HepG2 (cell line): ENCODE measurements at regions not wholly inside any gene's neighbourhood (a gene's known extent, or its start where the extent isn't known, plus 50 kb on each side); places are given as distances from the start of the nearest gene placed in this dataset.

ENCODE experiments used
- CHD4 ChIP-seq: fragments of 200-600 bp; sonication (generic); IDR thresholded peaks from 2 replicates; pipeline ENCODE4 v1.7.0; 2017; ENCODE audit warnings: mild to moderate bottlenecking, low read length, borderline replicate concordance
- ELF1 ChIP-seq: sonication (generic); formaldehyde crosslinking; IDR thresholded peaks from 2 replicates; pipeline ENCODE4 v1.4.0; 2020; ENCODE audit warnings: missing genetic modification reagents
- GABPB1 ChIP-seq: IDR thresholded peaks from 2 replicates; pipeline ENCODE4 v1.6.1; 2016; ENCODE audit warnings: mild to moderate bottlenecking, missing genetic modification reagents, moderate library complexity, missing compliant biosample characterization
- KDM1A ChIP-seq: IDR thresholded peaks from 2 replicates; pipeline ENCODE4 v1.6.1; 2016; ENCODE audit warnings: missing compliant biosample characterization
- KDM6A ChIP-seq: IDR thresholded peaks from 2 replicates; pipeline ENCODE4 v1.6.1; 2016; ENCODE audit warnings: low read depth
- SOX13 ChIP-seq, 3 experiments: fragments of 450-650 bp in 1 of 3; sonication (generic) in 1 of 3; formaldehyde crosslinking in 1 of 3; IDR thresholded peaks in 2 of 3; conservative IDR thresholded peaks in 1 of 3; 2 replicates each; pipeline versions ENCODE4 v1.5.0 to v1.6.1; 2016 to 2020; ENCODE audit warnings: antibody characterized with exemption in 1 of 3, mild to moderate bottlenecking in 1 of 3, missing compliant biosample characterization in 1 of 3, missing genetic modification reagents in 1 of 3, moderate library complexity in 1 of 3
- TCF7 ChIP-seq: sonication (generic); IDR thresholded peaks from 2 replicates; pipeline ENCODE4 v1.6.1; 2016; ENCODE audit warnings: antibody characterized with exemption, low read depth
- TOE1 ChIP-seq: sonication (generic); formaldehyde crosslinking; IDR thresholded peaks from 2 replicates; pipeline ENCODE4 v1.4.0; 2020; ENCODE audit warnings: mild to moderate bottlenecking, missing genetic modification reagents
- ZMYM3 ChIP-seq: sonication (generic); formaldehyde crosslinking; IDR thresholded peaks from 2 replicates; pipeline ENCODE4 v1.5.1; 2020; ENCODE audit warnings: mild to moderate bottlenecking, missing genetic modification reagents
- ZNF354B ChIP-seq: sonication (generic); formaldehyde crosslinking; IDR thresholded peaks from 2 replicates; pipeline ENCODE4 v1.8.0; 2022; ENCODE audit warnings: mild to moderate bottlenecking, missing genetic modification reagents
- ZNF777 ChIP-seq: sonication (generic); formaldehyde crosslinking; IDR thresholded peaks from 2 replicates; pipeline ENCODE4 v1.4.0; 2020; ENCODE audit warnings: missing genetic modification reagents
- TF ChIP-seq, protein P1 (sequence below): sonication (generic); formaldehyde crosslinking; IDR thresholded peaks from 2 replicates; pipeline ENCODE4 v1.5.1; 2020; ENCODE audit warnings: missing genetic modification reagents, mild to moderate bottlenecking, borderline replicate concordance
- TF ChIP-seq, protein P2 (sequence below): sonication (generic); formaldehyde crosslinking; IDR thresholded peaks from 2 replicates; pipeline ENCODE4 v1.8.1; 2022; ENCODE audit warnings: low read depth, mild to moderate bottlenecking, missing genetic modification reagents
- TF ChIP-seq, protein P3 (sequence below): sonication (generic); formaldehyde crosslinking; IDR thresholded peaks from 2 replicates; pipeline ENCODE4 v1.5.0; 2020; ENCODE audit warnings: mild to moderate bottlenecking, missing genetic modification reagents
- TF ChIP-seq, protein P4 (sequence below): sonication (generic); formaldehyde crosslinking; IDR thresholded peaks from 2 replicates; pipeline ENCODE4 v1.4.0; 2020; ENCODE audit warnings: missing genetic modification reagents
- TF ChIP-seq, protein P5 (sequence below): sonication (generic); formaldehyde crosslinking; IDR thresholded peaks from 2 replicates; pipeline ENCODE4 v1.4.0; 2020; ENCODE audit warnings: mild to moderate bottlenecking, missing genetic modification reagents
- TF ChIP-seq, protein P6 (sequence below): sonication (generic); formaldehyde crosslinking; IDR thresholded peaks from 2 replicates; pipeline ENCODE4 v1.9.0; 2022; ENCODE audit warnings: low read depth, missing genetic modification reagents

DNA sequence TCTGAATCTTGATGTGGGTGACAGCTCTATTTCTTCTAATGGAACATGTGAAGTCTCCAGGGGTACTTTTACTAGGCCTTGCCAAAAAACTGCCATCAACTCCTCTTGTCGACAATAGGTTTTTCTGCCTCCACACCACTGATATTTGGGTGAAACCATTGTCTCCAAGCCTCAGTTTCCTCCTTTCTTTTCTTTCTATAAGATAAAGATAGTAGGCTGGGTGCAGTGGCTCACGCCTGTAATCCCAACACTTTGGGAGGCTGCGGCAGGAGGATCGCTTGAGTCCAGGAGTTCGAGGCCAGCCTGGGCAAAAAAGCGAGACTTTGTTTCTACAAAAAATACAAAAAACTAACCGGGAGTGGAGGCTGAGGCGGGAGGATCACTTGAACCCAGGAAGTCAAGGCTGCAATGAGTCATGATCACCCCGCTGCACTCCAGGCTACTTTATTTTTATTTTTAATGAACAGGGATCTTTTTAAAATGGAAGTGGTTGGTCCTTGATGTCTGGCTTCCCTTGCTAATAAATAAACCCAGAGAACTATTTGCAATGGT lies 159.9 kb upstream of the TNFAIP3 start (continued):
- TF ChIP-seq GABPB1 (CRISPR knock-in tag) = peak; percentile 25; the same call in 1 of the 2 replicates
- TF ChIP-seq, protein P1, sequence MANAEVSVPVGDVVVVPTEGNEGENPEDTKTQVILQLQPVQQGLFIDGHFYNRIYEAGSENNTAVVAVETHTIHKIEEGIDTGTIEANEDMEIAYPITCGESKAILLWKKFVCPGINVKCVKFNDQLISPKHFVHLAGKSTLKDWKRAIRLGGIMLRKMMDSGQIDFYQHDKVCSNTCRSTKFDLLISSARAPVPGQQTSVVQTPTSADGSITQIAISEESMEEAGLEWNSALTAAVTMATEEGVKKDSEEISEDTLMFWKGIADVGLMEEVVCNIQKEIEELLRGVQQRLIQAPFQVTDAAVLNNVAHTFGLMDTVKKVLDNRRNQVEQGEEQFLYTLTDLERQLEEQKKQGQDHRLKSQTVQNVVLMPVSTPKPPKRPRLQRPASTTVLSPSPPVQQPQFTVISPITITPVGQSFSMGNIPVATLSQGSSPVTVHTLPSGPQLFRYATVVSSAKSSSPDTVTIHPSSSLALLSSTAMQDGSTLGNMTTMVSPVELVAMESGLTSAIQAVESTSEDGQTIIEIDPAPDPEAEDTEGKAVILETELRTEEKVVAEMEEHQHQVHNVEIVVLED = 0 out of 2 replicates have a peak, but pooled peaks have one; percentile 9
- TF ChIP-seq, protein P2, sequence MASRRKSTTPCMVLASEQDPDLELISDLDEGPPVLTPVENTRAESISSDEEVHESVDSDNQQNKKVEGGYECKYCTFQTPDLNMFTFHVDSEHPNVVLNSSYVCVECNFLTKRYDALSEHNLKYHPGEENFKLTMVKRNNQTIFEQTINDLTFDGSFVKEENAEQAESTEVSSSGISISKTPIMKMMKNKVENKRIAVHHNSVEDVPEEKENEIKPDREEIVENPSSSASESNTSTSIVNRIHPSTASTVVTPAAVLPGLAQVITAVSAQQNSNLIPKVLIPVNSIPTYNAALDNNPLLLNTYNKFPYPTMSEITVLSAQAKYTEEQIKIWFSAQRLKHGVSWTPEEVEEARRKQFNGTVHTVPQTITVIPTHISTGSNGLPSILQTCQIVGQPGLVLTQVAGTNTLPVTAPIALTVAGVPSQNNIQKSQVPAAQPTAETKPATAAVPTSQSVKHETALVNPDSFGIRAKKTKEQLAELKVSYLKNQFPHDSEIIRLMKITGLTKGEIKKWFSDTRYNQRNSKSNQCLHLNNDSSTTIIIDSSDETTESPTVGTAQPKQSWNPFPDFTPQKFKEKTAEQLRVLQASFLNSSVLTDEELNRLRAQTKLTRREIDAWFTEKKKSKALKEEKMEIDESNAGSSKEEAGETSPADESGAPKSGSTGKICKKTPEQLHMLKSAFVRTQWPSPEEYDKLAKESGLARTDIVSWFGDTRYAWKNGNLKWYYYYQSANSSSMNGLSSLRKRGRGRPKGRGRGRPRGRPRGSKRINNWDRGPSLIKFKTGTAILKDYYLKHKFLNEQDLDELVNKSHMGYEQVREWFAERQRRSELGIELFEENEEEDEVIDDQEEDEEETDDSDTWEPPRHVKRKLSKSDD = no peak
- no peak for TF ChIP-seq SOX13 (IDR thresholded peaks at IDR 0.05)
- no peak for TF ChIP-seq SOX13 (CRISPR knock-in tag; conservative IDR thresholded peaks at IDR 0.05 in 1 of 2, IDR thresholded peaks at IDR 0.05 in 1 of 2)
- TF ChIP-seq, protein P3, sequence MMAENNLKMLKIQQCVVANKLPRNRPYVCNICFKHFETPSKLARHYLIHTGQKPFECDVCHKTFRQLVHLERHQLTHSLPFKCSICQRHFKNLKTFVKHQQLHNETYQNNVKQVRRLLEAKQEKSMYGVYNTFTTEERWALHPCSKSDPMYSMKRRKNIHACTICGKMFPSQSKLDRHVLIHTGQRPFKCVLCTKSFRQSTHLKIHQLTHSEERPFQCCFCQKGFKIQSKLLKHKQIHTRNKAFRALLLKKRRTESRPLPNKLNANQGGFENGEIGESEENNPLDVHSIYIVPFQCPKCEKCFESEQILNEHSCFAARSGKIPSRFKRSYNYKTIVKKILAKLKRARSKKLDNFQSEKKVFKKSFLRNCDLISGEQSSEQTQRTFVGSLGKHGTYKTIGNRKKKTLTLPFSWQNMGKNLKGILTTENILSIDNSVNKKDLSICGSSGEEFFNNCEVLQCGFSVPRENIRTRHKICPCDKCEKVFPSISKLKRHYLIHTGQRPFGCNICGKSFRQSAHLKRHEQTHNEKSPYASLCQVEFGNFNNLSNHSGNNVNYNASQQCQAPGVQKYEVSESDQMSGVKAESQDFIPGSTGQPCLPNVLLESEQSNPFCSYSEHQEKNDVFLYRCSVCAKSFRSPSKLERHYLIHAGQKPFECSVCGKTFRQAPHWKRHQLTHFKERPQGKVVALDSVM = peak; percentile 100
- TF ChIP-seq ELF1 (CRISPR knock-in tag) = no peak; the same call in 1 of the 2 replicates
- TF ChIP-seq, protein P4, sequence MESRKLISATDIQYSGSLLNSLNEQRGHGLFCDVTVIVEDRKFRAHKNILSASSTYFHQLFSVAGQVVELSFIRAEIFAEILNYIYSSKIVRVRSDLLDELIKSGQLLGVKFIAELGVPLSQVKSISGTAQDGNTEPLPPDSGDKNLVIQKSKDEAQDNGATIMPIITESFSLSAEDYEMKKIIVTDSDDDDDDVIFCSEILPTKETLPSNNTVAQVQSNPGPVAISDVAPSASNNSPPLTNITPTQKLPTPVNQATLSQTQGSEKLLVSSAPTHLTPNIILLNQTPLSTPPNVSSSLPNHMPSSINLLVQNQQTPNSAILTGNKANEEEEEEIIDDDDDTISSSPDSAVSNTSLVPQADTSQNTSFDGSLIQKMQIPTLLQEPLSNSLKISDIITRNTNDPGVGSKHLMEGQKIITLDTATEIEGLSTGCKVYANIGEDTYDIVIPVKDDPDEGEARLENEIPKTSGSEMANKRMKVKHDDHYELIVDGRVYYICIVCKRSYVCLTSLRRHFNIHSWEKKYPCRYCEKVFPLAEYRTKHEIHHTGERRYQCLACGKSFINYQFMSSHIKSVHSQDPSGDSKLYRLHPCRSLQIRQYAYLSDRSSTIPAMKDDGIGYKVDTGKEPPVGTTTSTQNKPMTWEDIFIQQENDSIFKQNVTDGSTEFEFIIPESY = peak; percentile 17; the same call in 1 of the 2 replicates
- TF ChIP-seq TOE1 (CRISPR knock-in tag) = 0 out of 2 replicates have a peak, but pooled peaks have one; percentile 24
- TF ChIP-seq, protein P5, sequence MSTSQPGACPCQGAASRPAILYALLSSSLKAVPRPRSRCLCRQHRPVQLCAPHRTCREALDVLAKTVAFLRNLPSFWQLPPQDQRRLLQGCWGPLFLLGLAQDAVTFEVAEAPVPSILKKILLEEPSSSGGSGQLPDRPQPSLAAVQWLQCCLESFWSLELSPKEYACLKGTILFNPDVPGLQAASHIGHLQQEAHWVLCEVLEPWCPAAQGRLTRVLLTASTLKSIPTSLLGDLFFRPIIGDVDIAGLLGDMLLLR (CRISPR knock-in tag) = no peak
- TF ChIP-seq, protein P6, sequence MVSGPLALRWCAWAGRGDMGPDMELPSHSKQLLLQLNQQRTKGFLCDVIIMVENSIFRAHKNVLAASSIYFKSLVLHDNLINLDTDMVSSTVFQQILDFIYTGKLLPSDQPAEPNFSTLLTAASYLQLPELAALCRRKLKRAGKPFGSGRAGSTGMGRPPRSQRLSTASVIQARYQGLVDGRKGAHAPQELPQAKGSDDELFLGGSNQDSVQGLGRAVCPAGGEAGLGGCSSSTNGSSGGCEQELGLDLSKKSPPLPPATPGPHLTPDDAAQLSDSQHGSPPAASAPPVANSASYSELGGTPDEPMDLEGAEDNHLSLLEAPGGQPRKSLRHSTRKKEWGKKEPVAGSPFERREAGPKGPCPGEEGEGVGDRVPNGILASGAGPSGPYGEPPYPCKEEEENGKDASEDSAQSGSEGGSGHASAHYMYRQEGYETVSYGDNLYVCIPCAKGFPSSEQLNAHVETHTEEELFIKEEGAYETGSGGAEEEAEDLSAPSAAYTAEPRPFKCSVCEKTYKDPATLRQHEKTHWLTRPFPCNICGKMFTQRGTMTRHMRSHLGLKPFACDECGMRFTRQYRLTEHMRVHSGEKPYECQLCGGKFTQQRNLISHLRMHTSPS (CRISPR knock-in tag) = 0 out of 2 replicates have a peak, but pooled peaks have one; percentile 23
- peak; percentile 98 for TF ChIP-seq ZMYM3 (CRISPR knock-in tag)
- peak; percentile 24; the same call in 1 of the 2 replicates for TF ChIP-seq ZNF777 (CRISPR knock-in tag)
- peak; percentile 99 for TF ChIP-seq CHD4
- TF ChIP-seq KDM1A = peak; percentile 67; the same call in 1 of the 2 replicates
- no peak for TF ChIP-seq KDM6A (CRISPR knock-in tag)
- no peak for TF ChIP-seq TCF7
- TF ChIP-seq ZNF354B (CRISPR knock-in tag) = no peak
